GM12892 (cell line): ENCODE measurements at regions not wholly inside any gene's neighbourhood (a gene's known extent, or its start where the extent isn't known, plus 50 kb on each side); places are given as distances from the start of the nearest gene placed in this dataset.

Source experiments
- POLR2AphosphoS5 ChIP-seq: IDR thresholded peaks from 2 replicates; pipeline ENCODE4 v1.6.1; 2011; ENCODE audit warnings: low read depth, low read length, control low read depth
- TAF1 ChIP-seq: IDR thresholded peaks from 2 replicates; pipeline ENCODE4 v1.6.1; 2011; ENCODE audit warnings: low read depth, mild to moderate bottlenecking, control low read depth, low read length, borderline replicate concordance

GRCh38 chr9:28341913-28342312, 768.6 kb upstream of the C9orf72 start:
- TF ChIP-seq POLR2AphosphoS5, result no peak
- TF ChIP-seq TAF1, result no peak
